Liver (tissue), 8 donors: ENCODE measurements at regions not wholly inside any gene's neighbourhood (a gene's known extent, or its start where the extent isn't known, plus 50 kb on each side); places are given as distances from the start of the nearest gene placed in this dataset.

ENCODE experiments used
- DNase-seq: peaks from one replicate; pipeline ENCODE4 v3.0.0-alpha.2; 2017; ENCODE audit warnings: low spot score
- H3K27ac ChIP-seq, 2 donors: one replicate each; pipeline ENCODE4 v1.7.0; 2013; ENCODE audit warnings: inconsistent platforms in 2 of 2, low read length in 2 of 2, control low read depth in 1 of 2, low read depth in 1 of 2, mild to moderate bottlenecking in 1 of 2
- H3K27me3 ChIP-seq, 4 donors: one replicate each; pipeline versions ENCODE4 v1.6.1 to v1.7.0; 2013; ENCODE audit warnings: low read length in 3 of 4, inconsistent platforms in 1 of 4, mild to moderate bottlenecking in 1 of 4, moderate library complexity in 1 of 4; ENCODE audit not compliant: control insufficient read depth in 4 of 4, insufficient read depth in 4 of 4
- H3K36me3 ChIP-seq, 4 donors: one replicate each; pipeline versions ENCODE4 v1.6.1 to v1.7.0; 2013; ENCODE audit warnings: low read length in 3 of 4, mild to moderate bottlenecking in 3 of 4, low read depth in 1 of 4, moderate library complexity in 1 of 4; ENCODE audit not compliant: control insufficient read depth in 4 of 4, insufficient read depth in 3 of 4
- H3K4me1 ChIP-seq, 4 donors: one replicate each; pipeline versions ENCODE4 v1.6.1 to v1.7.0; 2013; ENCODE audit warnings: low read length in 3 of 4, mild to moderate bottlenecking in 3 of 4, moderate library complexity in 1 of 4; ENCODE audit not compliant: control insufficient read depth in 4 of 4, insufficient read depth in 4 of 4
- H3K4me3 ChIP-seq, 3 donors: one replicate each; pipeline versions ENCODE4 v1.6.1 to v1.7.0; 2013; ENCODE audit warnings: low read length in 3 of 3, control low read depth in 1 of 3, low read depth in 1 of 3, mild to moderate bottlenecking in 1 of 3
- H3K9ac ChIP-seq, 2 donors: one replicate each; pipeline ENCODE4 v1.7.0; 2013; ENCODE audit warnings: low read length in 2 of 2, mild to moderate bottlenecking in 2 of 2, moderate library complexity in 2 of 2, control low read depth in 1 of 2, low read depth in 1 of 2
- H3K9me3 ChIP-seq, 4 donors: one replicate each; pipeline versions ENCODE4 v1.6.1 to v1.7.0; 2013; ENCODE audit warnings: low read length in 3 of 4; ENCODE audit not compliant: control insufficient read depth in 4 of 4
- ATF3 ChIP-seq: IDR thresholded peaks from 2 replicates; pipeline ENCODE4 v1.6.1; 2016; ENCODE audit warnings: antibody characterized with exemption
- CTCF ChIP-seq: fragments of 150-350 bp; IDR thresholded peaks from 2 replicates; pipeline ENCODE4 v1.5.1; 2017; ENCODE audit warnings: improper control_type of control experiment, low read depth, low read length; ENCODE audit not compliant: missing input control
- EGR1 ChIP-seq, 2 donors: IDR thresholded peaks; 2 replicates each; pipeline ENCODE4 v1.6.1; 2016 to 2018; ENCODE audit warnings: antibody characterized with exemption in 2 of 2, low read depth in 2 of 2
- FOXA1 ChIP-seq: IDR thresholded peaks from 2 replicates; pipeline ENCODE4 v1.6.1; 2016; ENCODE audit warnings: antibody characterized with exemption
- FOXA2 ChIP-seq: IDR thresholded peaks from 2 replicates; pipeline ENCODE4 v1.6.1; 2016; ENCODE audit warnings: antibody characterized with exemption
- GABPA ChIP-seq, 2 donors: IDR thresholded peaks in 1 of 2; conservative IDR thresholded peaks in 1 of 2; 2 replicates each; pipeline ENCODE4 v1.6.1; 2016; ENCODE audit warnings: antibody characterized with exemption in 2 of 2, mild to moderate bottlenecking in 1 of 2, moderate library complexity in 1 of 2
- HNF4A ChIP-seq, 2 donors: conservative IDR thresholded peaks; 2 replicates each; pipeline ENCODE4 v1.6.1; 2016; ENCODE audit warnings: antibody characterized with exemption in 2 of 2, mild to moderate bottlenecking in 2 of 2
- HNF4G ChIP-seq: IDR thresholded peaks from 2 replicates; pipeline ENCODE4 v1.6.1; 2016; ENCODE audit warnings: antibody characterized with exemption
- JUND ChIP-seq, 2 donors: IDR thresholded peaks; 2 replicates each; pipeline ENCODE4 v1.6.1; 2016; ENCODE audit warnings: antibody characterized with exemption in 2 of 2
- MAX ChIP-seq: IDR thresholded peaks from 2 replicates; pipeline ENCODE4 v1.6.1; 2016; ENCODE audit warnings: antibody characterized with exemption
- NR2F2 ChIP-seq: IDR thresholded peaks from 2 replicates; pipeline ENCODE4 v1.6.1; 2016; ENCODE audit warnings: antibody characterized with exemption
- RAD21 ChIP-seq, 2 donors: IDR thresholded peaks; 2 replicates each; pipeline ENCODE4 v1.6.1; 2016; ENCODE audit warnings: antibody characterized with exemption in 2 of 2, mild to moderate bottlenecking in 2 of 2
- REST ChIP-seq: IDR thresholded peaks from 2 replicates; pipeline ENCODE4 v1.6.1; 2016; ENCODE audit warnings: antibody characterized with exemption, mild to moderate bottlenecking
- RXRA ChIP-seq, 2 donors: IDR thresholded peaks; 2 replicates each; pipeline ENCODE4 v1.6.1; 2017 to 2018; ENCODE audit warnings: antibody characterized with exemption in 2 of 2, mild to moderate bottlenecking in 1 of 2
- SP1 ChIP-seq: IDR thresholded peaks from 2 replicates; pipeline ENCODE4 v1.6.1; 2018; ENCODE audit warnings: antibody characterized with exemption, mild to moderate bottlenecking
- TAF1 ChIP-seq: conservative IDR thresholded peaks from 2 replicates; pipeline ENCODE4 v1.6.1; 2016; ENCODE audit warnings: antibody characterized with exemption, mild to moderate bottlenecking
- YY1 ChIP-seq: IDR thresholded peaks from 2 replicates; pipeline ENCODE4 v1.6.1; 2016; ENCODE audit warnings: antibody characterized with exemption, mild to moderate bottlenecking
- ZBTB33 ChIP-seq: IDR thresholded peaks from 2 replicates; pipeline ENCODE4 v1.6.1; 2016; ENCODE audit warnings: antibody characterized with exemption
- WGBS: extraction: QIAGEN DNeasy Blood & Tissue Kit; methylation state at CpG from one replicate; pipeline ENCODE4 v1.1.7; 2013; 5-methylcytosine and 5-hydroxymethylcytosine counted together
- donor health status: healthy.
- donor health status: healthy.
- donor health status: healthy.
- donor health status: healthy.
- donor health status: healthy.

GRCh38 chr15:53068636-53069035 is 278.5 kb upstream of the ONECUT1 start:
- no peak overlapping the region for H3K4me3 ChIP-seq
- TF ChIP-seq JUND (IDR thresholded peaks at IDR 0.05) (no peak), FOXA2 (no peak), REST (no peak)
- DNase-seq, result no peak
- H3K9me3 ChIP-seq, result no peaks in the 10 kb centered on the region
- peaks cover 0 to 5% (median 0%) of the 10 kb centered on the region in 4 donors for H3K4me1 ChIP-seq
- WGBS, result 73% methylated on average over 4 of the region's 4 CpGs
- no peak overlapping the region for H3K27ac ChIP-seq
- H3K27me3 ChIP-seq, result no peaks in the 10 kb centered on the region
- H3K36me3 ChIP-seq, result no peaks in the 10 kb centered on the region
- H3K9ac ChIP-seq, result no peak overlapping the region

GRCh38 chr15:53059273-53060043 is 269.3 kb upstream of the ONECUT1 start:
- no peak overlapping the region for H3K9ac ChIP-seq
- peaks cover 9 to 24% (median 13%) of the 10 kb centered on the region in 4 donors for H3K4me1 ChIP-seq
- no peaks in the 10 kb centered on the region for H3K9me3 ChIP-seq
- DNase-seq, result no peak
- TF ChIP-seq TAF1 (peak; percentile 44), HNF4G (peak; percentile 79), HNF4A (conservative IDR thresholded peaks at IDR 0.05) (peak; percentile 94 to 95), RXRA (IDR thresholded peaks at IDR 0.05) (peak; percentile 94 to 95), REST (peak; percentile 93), GABPA (IDR thresholded peaks at IDR 0.05 in 1 of 2, conservative IDR thresholded peaks at IDR 0.05 in 1 of 2) (no peak), MAX (peak; percentile 50), ATF3 (peak; percentile 39), JUND (IDR thresholded peaks at IDR 0.05) (peak; percentile 62 to 77), NR2F2 (peak; percentile 85), EGR1 (IDR thresholded peaks at IDR 0.05; ENCODE audit: low read depth in 2 of 2) (peak in 1 of 2 donors; percentile 14), ZBTB33 (peak; percentile 65), SP1 (peak; percentile 92), FOXA1 (peak; percentile 13), YY1 (peak; percentile 70), FOXA2 (no peak), RAD21 (IDR thresholded peaks at IDR 0.05) (peak; percentile 51 to 61), CTCF (no peak)
- 33% methylated on average over 10 of the region's 10 CpGs for WGBS
- peak overlapping the region in 1 of 2 donors; percentile 63 for H3K27ac ChIP-seq
- no peaks in the 10 kb centered on the region for H3K36me3 ChIP-seq
- peak overlapping the region in 1 of 3 donors; percentile 22 for H3K4me3 ChIP-seq
- no peaks in the 10 kb centered on the region for H3K27me3 ChIP-seq
